HG03103 (cell line): ENCODE measurements at regions not wholly inside any gene's neighbourhood (a gene's known extent, or its start where the extent isn't known, plus 50 kb on each side); places are given as distances from the start of the nearest gene placed in this dataset.
A peak's percentile ranks its signal among the peaks of the same experiment; 100 is the strongest.

ENCODE experiments used
- ATAC-seq: cut with Tn5 transposase; IDR thresholded peaks from one replicate; pipeline ENCODE4 v1.9.1; 2021; ENCODE audit warnings: low read depth; ENCODE audit not compliant: unreplicated experiment

GRCh38 chr2:204042401-204042800 lies 105.8 kb downstream of the ICOS start:
- ATAC-seq: no peak

- ATAC-seq: no peak
Observed at GRCh38 chr2:204046145-204046544, 109.6 kb downstream of the ICOS start.

GRCh38 chr2:204049635-204050034 lies 113.1 kb downstream of the ICOS start:
- ATAC-seq: peak; percentile 67

DNA sequence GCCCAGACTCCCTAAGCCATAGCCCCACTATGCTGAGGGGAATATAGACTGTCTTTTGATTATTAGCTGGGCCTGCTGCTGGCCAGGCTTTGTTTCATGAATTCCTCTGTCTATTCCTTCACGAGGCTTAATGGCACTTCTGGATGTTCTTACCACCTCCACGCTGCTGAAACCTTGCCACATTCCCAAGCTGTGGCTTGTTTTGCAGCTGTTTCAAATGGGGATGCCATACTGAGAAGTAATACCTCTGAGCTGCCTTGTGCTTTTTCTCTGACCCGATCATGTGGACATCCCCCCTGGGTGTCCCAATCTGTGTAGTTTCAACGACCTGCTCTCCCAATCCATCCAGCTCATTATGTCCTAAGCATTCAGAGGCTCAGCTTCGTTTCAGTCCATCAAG lies 114.1 kb downstream of the ICOS start:
- no peak for ATAC-seq

DNA sequence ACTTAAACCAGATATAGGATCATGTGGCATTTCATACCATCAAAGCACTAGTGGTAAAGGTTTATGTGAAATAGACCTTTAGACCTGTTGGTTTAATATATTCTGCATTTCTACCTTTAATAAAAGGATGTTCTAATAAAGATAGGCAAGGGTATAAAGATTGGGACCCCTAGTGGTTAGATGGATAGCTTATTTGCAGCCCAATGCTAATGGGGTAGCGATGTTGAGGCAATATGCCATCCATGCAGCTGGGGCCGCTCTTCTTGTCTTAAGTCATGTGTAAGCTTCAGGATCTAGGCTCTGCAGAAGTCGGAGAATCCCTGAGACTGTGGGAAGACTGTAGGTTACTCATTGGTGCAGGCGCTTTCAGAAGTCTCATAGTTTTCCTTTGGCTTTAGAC lies 114.9 kb downstream of the ICOS start:
- ATAC-seq: no peak

- ATAC-seq: no peak
Observed at GRCh38 chr2:204051984-204052556, 115.5 kb downstream of the ICOS start.

DNA sequence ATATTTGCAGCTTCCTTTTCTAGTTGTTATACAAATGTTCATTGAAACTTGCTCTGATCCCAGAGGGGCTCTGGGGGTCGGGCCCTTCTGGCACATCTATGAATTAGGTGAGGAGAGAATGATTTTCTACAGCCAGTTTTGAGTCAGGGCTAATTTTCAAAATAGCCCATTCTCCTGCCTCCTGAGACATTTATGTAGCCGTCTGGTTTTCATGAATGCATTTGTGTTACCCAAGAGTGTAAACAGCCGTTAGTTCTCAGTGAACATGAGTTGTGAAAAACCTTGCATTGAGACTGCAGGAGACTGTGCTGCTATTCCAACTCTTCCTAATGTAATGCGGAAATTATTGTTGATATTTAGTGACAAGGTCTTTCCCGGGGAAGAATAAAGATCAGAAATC lies 122.5 kb downstream of the ICOS start:
- ATAC-seq: no peak

- no peak for ATAC-seq
Observed at GRCh38 chr2:204060841-204061240, 124.3 kb downstream of the ICOS start.

DNA sequence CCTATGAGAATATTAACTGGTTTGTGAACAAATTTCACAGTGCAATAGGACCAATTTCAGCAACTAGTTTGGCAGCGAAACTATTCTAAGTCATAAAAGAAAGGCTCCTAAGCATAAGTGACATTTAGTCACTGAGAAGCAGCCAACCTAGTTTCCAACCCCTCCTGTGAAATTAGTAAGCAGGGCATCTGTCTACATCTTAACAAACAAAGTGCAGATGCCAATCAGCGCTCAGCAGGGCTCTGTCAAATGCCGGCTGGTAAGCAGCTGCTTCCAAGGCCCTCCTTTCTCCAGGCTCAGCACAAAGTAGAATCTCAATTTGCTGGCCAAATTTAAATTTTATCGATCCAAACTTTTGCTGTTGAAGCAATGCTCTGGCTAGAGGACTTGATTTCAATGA lies 124.7 kb downstream of the ICOS start:
- no peak for ATAC-seq

DNA sequence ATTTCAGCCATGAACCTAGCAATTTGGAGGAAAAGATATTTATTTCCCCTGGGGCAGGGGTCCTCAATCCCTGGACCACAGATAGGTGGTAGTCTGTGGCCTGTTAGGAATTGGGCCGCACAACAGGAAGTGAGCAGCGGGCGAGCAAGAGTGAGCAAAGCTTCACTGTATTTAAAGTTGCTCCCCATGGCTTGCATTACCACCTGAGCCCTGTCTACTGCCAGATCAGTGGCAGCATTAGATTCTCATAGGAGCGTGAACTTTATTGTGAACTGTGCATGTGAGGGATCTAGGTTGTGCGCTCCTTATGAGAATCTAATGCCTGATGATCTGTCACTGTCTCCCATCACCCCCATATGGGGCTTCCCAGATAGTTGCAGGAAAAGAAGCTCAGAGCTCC lies 127.6 kb downstream of the ICOS start:
- no peak for ATAC-seq

DNA sequence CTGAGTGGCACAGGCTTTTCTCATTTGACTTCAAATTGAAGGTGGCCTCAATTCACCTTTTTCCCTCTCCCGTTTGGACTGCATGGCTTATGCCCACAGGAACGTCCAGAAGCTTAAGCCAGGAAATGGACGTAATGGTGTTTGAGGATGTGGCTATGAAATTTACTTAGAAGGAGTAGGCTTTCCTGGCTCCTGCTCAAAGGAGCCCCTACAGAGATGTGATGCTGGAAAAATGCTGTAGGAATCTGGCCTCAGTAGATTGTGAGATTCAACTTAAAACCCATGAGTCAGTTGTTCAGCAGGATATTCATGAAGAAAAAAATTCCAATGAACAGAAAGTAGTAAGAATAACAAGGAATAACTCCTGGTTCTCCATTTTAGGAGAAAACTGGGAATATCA lies 129.0 kb downstream of the ICOS start:
- no peak for ATAC-seq

DNA sequence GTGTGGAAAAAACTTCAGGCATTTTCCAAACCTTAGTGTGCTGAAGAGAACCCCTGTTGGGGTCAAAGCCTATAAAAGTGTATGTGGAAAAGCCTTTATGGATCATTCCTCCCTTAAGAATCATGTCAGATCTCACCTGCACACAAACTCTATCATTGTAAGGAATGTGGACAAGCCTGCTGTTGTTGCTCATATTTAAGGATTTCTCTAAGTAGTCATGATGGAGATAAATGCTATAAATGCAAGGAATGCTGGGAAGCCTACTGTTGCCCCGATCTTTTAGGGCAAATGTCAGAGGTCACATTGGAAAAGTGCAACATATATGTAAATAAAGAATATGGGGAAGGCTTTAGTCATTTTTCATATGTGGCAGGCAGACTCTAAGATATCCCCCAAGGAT lies 129.5 kb downstream of the ICOS start:
- no peak for ATAC-seq

DNA sequence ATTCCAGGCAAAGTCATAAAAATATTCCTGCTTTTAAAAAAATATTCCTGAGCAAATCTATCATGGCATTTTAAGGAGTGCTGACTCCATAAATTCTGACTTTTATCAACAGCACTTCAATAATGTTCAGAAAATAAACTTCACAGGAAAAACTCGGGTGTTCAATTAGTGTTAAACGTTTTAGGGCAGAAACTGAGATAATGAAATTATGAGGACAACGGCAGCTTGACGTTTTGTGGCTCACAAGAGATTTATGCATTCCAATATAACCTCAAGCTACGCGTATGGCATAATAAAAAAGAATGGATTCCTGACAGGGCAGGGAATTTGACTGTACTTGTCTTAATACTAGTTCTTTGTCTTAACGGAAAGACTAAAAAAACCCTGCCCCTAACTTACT lies 133.2 kb downstream of the ICOS start:
- no peak for ATAC-seq

GRCh38 chr2:204072443-204073324 lies 136.1 kb downstream of the ICOS start:
- peak; percentile 72 for ATAC-seq

DNA sequence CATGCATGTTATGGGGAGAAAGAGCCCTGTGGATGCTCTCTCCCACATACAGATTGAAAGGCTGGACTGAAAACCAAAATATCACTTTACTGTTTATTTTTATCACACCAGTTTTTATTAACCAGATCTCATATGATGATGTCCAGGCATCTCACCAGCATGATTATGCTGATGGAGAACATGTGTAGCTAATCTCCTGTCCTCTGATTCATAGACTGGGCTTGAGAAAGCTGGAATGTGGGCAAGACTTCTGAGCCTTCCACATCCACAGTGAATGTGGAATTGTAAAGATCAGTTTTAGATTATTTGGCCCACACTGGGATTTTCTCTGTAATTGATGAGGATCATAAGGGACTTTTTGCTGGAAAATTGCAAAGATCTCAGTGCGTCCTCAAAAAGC lies 137.9 kb downstream of the ICOS start:
- no peak for ATAC-seq

GRCh38 chr2:204078003-204078698 lies 141.6 kb downstream of the ICOS start:
- ATAC-seq: no peak

DNA sequence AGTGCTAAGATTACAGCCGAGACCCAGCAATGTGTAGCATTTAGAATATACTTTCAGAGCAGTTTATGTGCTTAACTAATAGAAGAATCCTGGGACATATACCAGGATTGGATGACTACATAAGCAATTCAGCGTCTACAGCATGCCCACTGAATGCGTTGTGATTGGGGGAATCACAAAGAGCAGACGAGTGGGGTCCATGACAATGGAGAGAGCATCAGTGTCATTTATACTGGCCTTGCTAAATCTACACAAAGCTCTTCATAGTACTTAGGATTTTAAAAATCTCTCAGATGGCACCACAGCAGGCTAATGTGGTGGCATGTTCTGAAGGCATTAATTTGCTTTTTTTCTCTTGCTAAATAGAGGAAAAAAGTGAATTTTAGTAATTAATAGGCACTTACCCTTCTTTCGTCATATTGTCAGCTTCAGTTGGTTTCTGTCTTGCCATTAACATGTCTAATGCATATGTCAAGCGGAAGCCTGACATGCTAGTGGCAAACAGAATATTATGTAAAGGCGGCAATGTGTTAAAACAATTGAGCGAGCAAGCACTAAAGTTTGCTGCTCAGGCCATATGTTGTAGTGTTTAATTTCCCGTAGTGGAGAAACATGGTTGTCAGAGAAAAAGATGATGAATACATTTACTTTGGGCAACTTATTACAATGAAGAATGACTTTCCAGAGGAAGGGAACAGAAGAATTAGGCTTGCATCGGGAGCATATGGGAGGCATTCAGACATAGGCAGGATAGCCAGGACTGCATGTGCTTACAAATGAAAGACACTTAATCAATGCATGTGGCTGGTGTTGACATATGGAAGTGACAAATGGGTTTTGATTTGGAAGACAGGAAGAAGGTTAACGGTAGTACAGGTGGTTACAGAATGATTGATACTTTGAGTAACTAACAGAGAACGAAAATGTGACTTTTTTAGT lies 145.2 kb downstream of the ICOS start:
- no peak for ATAC-seq

- no peak for ATAC-seq
Observed at GRCh38 chr2:204086167-204086566, 149.6 kb downstream of the ICOS start.

DNA sequence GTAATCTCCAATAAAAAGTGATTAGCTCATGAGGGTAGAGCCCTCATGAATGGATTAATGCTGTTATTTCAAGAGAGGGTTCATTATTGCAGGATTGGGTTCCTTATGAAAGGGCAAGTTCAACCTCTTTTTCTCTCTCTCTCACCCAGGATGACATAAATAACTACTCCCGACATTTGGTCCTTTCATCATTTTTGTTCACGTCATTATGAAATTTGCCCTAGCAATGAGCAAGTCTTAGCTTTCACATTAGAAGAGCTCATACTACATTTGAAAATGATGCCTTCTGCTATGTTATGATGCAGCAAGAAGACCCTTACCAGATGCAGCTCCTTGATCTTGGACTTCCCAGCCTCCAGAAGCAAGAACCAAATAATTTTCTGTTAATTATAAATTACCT lies 152.5 kb downstream of the ICOS start:
- no peak for ATAC-seq

DNA sequence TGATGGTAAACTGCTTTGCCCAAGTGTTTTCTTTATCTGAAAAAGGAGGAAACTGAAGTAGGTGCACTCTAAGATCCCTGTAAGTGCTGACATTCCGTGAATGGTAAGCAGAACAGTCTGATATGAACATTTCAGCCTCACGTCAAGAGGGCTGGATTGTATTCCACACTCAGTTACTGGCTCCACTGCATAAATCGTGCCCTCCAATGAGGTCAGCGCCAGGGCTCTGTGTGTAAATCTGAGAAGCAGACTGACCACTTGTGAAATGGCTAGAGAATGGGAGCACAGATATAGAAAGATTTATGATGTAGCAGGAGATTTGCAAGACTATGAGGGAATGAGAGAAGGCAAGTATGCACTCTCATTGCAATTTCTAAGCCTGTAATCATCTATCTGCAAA lies 153.0 kb downstream of the ICOS start:
- no peak for ATAC-seq

DNA sequence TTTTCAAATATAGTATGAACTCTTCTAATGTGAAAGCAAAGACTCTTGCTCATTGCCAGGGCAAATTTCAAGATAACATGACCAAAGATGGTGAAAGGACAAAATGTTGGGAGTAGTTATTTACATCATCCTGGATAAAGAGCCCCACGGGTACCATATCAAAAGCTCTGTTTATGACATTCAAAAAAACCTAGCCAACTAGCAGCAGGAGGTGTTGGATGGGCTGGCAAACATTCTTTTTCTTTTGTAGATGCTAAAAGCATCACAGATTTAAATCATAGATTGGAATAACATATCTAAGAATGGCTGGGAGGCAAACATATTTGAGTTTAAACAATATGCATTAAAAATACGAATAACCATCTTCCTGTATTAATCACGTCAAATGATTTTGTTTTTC lies 153.5 kb downstream of the ICOS start:
- ATAC-seq: no peak
